Pancreas (tissue), 10 donors: ENCODE measurements at regions not wholly inside any gene's neighbourhood (a gene's known extent, or its start where the extent isn't known, plus 50 kb on each side); places are given as distances from the start of the nearest gene placed in this dataset.
"Not testable (repeated sequence)": the region's sequence is repeated elsewhere in the genome, so short reads cannot be mapped to it uniquely, and the experiment has no call there.

Experiments used
- ATAC-seq, 4 donors: fragments of 200-7000 bp; cut with Tn5 transposase; one replicate each; pipeline versions ENCODE4 v1.8.0 to v1.9.1; 2020; ENCODE audit warnings: mild to moderate bottlenecking in 4 of 4, moderate library complexity in 4 of 4
- DNase-seq, 6 donors: peaks; one replicate each; pipeline ENCODE4 v3.0.0-alpha.2; 2020
- FAIRE-seq: peaks from 2 replicates; lab custom pipeline; 2012; peaks lifted over from hg19 to GRCh38; lab: Jason Lieb, UNC
- H3K27ac ChIP-seq, 4 donors: fragments of 200-600 bp; sonication (generic); 1 replicate in 3 of 4; 2 replicates in 1 of 4; pipeline versions ENCODE4 v1.5.0 to v1.8.0; 2020
- H3K27me3 ChIP-seq, 4 donors: fragments of 200-600 bp; one replicate each; pipeline ENCODE4 v1.8.0; 2021
- H3K36me3 ChIP-seq, 3 donors: fragments of 200-600 bp; sonication (generic) in 1 of 3; one replicate each; pipeline versions ENCODE4 v1.5.0 to v1.8.0; 2020 to 2021
- H3K4me1 ChIP-seq, 3 donors: fragments of 200-600 bp; one replicate each; pipeline ENCODE4 v1.8.0; 2021
- H3K4me3 ChIP-seq, 4 donors: fragments of 200-600 bp; sonication (generic) in 2 of 4; one replicate each; pipeline versions ENCODE4 v1.5.0 to v1.8.0; 2020 to 2021
- H3K9me3 ChIP-seq, 4 donors: fragments of 200-600 bp; one replicate each; pipeline ENCODE4 v1.8.0; 2021
- WGBS, 2 donors: extraction: QIAGEN DNeasy Blood & Tissue Kit; methylation state at CpG; one replicate each; pipeline ENCODE4 v1.1.7; 2013; 5-methylcytosine and 5-hydroxymethylcytosine counted together
- intact Hi-C, 3 donors: fragments of 100-400 bp; cut with DNase I; formaldehyde crosslinking; loops; one replicate each; pipeline versions ENCODE4 v1.11.1 to v1.14.2; 2022
- TF ChIP-seq, protein P1 (sequence below), 4 donors: fragments of 200-600 bp; sonication (generic) in 3 of 4; IDR thresholded peaks; one replicate each; pipeline versions ENCODE4 v1.5.0 to v1.8.0; 2021; ENCODE audit warnings: antibody characterized with exemption in 4 of 4
- donor health status: healthy with polysubstance abuse.
- donor health status: DM: no; HTN: no; CAD: no; lungs with moderate emphysema.
- donor health status: DM: no; HTN: no; CAD: no.
- donor health status: control.
- donor health status: control.
- donor health status: Bipolar disorder and iron deficiency.
- donor health status: DM: yes; HTN: yes; CAD: no.
- donor health status: DM: no; HTN: no; CAD: no.
- donor health status: DM: no; HTN: no; CAD: no.
- donor health status: DM: yes; HTN: yes; CAD: no.

DNA sequence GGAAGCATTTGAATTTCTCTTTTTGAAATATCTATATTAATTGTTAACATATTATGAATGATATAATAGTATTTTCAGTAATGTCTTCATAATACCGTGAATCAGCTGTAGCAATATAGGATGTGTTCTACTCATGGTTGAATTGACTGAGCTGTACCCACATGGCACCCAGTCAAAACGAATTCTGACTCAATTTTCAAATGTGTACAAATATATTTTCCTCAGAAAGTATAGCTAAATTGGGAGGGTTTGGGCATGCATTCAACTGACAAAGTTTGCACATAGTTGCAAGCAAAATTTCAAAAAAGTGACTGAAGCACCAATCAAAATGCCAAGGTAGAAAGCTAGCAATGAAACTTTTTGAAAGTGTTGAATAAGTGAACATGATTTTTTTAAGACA, 188.9 kb downstream of the NAF1 start:
- Histone ChIP-seq H3K4me3 (no peak overlapping the region), H3K27ac (no peak overlapping the region), H3K9me3 (no peaks in the 10 kb centered on the region), H3K36me3 (no peaks in the 10 kb centered on the region), H3K27me3 (no peaks in the 10 kb centered on the region), H3K4me1 (no peaks in the 10 kb centered on the region)
- ATAC-seq (no peak), DNase-seq (no peak), FAIRE-seq (no peak)
- TF ChIP-seq, protein P1, sequence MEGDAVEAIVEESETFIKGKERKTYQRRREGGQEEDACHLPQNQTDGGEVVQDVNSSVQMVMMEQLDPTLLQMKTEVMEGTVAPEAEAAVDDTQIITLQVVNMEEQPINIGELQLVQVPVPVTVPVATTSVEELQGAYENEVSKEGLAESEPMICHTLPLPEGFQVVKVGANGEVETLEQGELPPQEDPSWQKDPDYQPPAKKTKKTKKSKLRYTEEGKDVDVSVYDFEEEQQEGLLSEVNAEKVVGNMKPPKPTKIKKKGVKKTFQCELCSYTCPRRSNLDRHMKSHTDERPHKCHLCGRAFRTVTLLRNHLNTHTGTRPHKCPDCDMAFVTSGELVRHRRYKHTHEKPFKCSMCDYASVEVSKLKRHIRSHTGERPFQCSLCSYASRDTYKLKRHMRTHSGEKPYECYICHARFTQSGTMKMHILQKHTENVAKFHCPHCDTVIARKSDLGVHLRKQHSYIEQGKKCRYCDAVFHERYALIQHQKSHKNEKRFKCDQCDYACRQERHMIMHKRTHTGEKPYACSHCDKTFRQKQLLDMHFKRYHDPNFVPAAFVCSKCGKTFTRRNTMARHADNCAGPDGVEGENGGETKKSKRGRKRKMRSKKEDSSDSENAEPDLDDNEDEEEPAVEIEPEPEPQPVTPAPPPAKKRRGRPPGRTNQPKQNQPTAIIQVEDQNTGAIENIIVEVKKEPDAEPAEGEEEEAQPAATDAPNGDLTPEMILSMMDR (IDR thresholded peaks at IDR 0.05): no peak
- intact Hi-C loops: no loop called here
- 41% methylated on average over 2 of the region's 2 CpGs for WGBS, 2 donors

DNA sequence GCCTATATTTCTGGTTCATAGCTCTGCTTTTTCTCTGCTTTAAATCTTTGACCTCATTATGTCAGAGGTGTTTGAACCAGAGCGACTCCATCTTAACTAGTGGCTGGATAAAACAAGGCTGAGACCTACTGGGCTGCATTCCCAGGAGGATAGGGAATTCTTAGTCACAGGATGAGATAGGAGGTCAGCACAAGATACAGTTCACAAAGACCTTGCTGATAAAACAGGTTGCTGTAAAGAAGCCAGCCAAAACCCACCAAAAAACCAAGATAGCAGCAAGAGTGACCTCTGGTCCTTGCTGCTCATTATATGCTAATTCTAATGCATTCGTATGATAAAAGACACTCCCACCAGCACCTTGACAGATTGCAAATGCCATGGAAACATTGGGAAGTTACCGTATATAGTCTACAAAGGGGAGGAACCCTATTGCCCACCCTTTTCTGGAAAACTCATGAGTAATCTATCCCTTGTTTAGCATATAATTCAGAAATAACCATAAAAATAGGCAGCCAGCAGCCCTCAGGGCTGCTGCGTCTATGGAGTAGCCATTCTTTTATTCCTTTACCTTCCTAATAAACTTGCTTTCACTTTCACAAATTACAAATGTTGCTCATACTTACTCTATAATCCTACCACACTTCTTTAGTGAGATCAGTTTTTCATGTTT, 193.9 kb downstream of the NAF1 start:
- FAIRE-seq (no peak), ATAC-seq (no peak)
- intact Hi-C loops: no loop called here

DNA sequence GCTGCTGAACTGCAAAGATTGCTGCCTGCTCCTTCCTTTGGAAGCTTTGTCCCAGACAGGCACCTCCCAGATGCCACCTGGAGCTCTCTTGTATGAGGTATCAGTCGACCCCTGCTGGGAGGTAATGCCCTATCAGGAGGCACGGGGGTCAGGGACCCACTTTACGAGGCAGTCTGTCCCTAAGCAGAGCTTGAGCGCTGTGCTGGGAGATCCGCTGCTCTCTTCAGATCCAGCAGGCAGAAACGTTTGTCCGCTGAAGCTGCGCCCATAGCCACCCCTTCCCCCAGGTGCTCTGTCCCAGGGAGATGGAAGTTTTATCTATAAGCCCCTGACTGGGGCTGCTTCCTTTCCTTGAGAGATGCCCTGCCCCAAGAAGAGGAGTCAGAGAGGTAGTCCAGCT, 197.5 kb downstream of the NAF1 start:
- 65 to 69% methylated on average over 8 of the region's 8 CpGs for WGBS, 2 donors
- ATAC-seq (no peak), DNase-seq (no peak), FAIRE-seq (no peak)
- Histone ChIP-seq H3K9me3 (no peaks in the 10 kb centered on the region), H3K4me3 (no peak overlapping the region), H3K27ac (no peak overlapping the region), H3K27me3 (peaks cover 0 to 3% (median 0%) of the 10 kb centered on the region in 4 donors), H3K36me3 (no peaks in the 10 kb centered on the region), H3K4me1 (no peaks in the 10 kb centered on the region)
- TF ChIP-seq, protein P1 (IDR thresholded peaks at IDR 0.05): no peak
- intact Hi-C loops: no loop called here

More for the DNA sequence above, 193.9 kb downstream of the NAF1 start:
- Histone ChIP-seq H3K4me3 (no peak overlapping the region), H3K4me1 (no peaks in the 10 kb centered on the region), H3K36me3 (no peaks in the 10 kb centered on the region), H3K27me3 (no peaks in the 10 kb centered on the region), H3K9me3 (no peaks in the 10 kb centered on the region), H3K27ac (no peak overlapping the region)
- WGBS, 2 donors: 62 to 71% methylated on average over 4 of the region's 4 CpGs
- TF ChIP-seq, protein P1 (IDR thresholded peaks at IDR 0.05): no peak
- no peak for DNase-seq

DNA sequence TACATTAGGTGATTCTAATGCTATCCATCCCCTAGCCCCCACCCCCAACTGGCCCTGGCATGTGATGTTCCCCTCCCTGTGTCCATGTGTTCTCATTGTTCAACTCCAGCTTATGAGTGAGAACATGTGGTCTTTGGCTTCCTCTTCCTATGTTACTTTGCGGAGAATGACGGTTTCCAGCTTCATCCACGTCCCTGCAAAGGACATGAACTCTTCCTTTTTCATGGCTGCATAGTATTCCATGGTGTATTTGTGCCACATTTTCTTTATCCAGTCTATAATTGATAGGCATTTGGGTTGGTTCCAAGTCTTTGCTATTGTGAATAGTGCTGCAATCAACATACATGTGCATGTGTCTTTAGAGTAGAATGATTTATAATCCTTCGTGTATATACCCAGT, 200.7 kb downstream of the NAF1 start:
- H3K27me3 ChIP-seq, H3K9me3 ChIP-seq, DNase-seq, intact Hi-C loops, FAIRE-seq, ATAC-seq, H3K4me1 ChIP-seq, H3K27ac ChIP-seq, H3K4me3 ChIP-seq, H3K36me3 ChIP-seq: not testable (repeated sequence)
- WGBS, 2 donors: 45 to 54% methylated on average over 3 to 4 of the region's 4 CpGs

DNA sequence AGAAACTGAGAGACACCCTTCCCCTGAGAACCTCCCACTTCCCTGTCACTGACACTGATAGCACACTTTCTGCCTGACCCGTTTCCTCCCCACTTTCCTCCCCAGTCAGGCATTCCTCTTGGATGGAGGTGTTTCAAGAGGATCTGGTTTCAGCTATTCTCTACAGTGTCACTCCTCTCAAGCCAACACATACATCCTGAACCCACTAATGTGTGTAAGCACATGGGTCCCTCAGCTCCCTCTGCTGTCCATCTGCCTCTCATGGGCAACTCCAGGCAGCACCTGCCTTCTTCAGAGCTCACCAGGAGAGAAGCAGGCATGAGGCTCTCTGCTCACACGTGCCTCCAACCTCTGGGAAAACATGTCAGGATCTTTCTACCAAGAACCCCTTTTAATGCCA, 207.6 kb downstream of the NAF1 start:
- no peak for ATAC-seq
- H3K36me3 ChIP-seq: no peaks in the 10 kb centered on the region
- H3K27ac ChIP-seq: no peak overlapping the region
- TF ChIP-seq, protein P1 (IDR thresholded peaks at IDR 0.05): no peak
- no peak for FAIRE-seq
- no peaks in the 10 kb centered on the region for H3K9me3 ChIP-seq
- DNase-seq: no peak
- H3K4me3 ChIP-seq: no peak overlapping the region
- H3K27me3 ChIP-seq: no peaks in the 10 kb centered on the region
- 20 to 33% methylated on average over 2 of the region's 2 CpGs for WGBS, 2 donors
- H3K4me1 ChIP-seq: no peaks in the 10 kb centered on the region
- intact Hi-C loops: no loop called here
